ENCODE measurements at regions not wholly inside any gene's neighbourhood (a gene's known extent, or its start where the extent isn't known, plus 50 kb on each side); places are given as distances from the start of the nearest gene placed in this dataset.

DNA sequence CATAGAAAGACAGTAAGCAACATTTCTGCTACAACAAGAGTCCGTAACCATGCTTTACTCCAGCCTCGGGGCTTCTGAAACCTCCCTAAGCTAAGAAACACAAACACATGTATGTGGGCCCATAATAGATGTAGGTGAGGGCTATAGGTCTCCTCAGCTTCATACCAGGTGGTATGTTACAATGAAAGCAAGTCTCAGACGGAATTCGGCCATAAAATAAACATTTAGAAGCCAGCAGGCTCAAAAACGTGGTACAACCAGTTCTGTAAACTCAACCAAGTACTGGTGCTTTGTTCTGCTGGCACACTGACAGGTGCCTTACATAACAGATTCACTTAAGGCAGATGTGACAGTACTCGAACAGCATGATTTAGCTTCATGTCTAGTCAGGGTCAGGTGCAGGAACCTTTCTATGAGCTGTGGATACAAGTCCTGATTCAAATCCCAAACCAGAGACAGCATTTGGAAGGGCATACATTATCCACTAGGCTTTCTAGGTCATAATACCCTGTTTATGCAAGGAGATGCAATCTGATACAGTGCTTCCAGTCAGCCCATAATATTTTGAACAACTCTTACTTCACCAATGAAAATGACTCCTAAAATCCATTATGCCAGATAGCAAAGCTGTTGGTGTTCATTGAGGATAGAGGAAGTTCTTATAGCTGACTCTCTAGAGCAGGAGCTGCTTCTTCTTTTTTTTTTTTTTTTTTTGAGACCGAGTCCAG is 113.8 kb upstream of the ENPP6 start:
- ChIA-PET RAD21 (ENCODE audit: unreplicated experiment) (interaction anchor here (1.0 to 16.2 kb wide), 10 partner anchors 11 to 205 kb away, joined by 3 to 419 read pairs (median 40); no protein-coding TSS in a partner anchor), POLR2A (interaction anchor here (0.9 to 19.0 kb wide), 8 partner anchors 16 to 89 kb away, joined by 4 to 445 read pairs (median 12); no protein-coding TSS in a partner anchor), CTCF (interaction anchor here (0.7 to 8.3 kb wide), 11 partner anchors 10 to 162 kb away, joined by 3 to 166 read pairs (median 5); no protein-coding TSS in a partner anchor), SMC1A (ENCODE audit: uncharacterized antibody, unreplicated experiment) (interaction anchor here (0.6 to 10.7 kb wide), 14 partner anchors 15 to 369 kb away, joined by 3 to 411 read pairs (median 8); no protein-coding TSS in a partner anchor)
- DNase-seq (ENCODE audit: low read depth, low spot score): no peak
- Histone ChIP-seq H3K4me2 (ENCODE audit: control insufficient read depth, insufficient read depth) (no peak overlapping the region), H3K9me3 (replicated peaks; ENCODE audit: control insufficient read depth, insufficient read depth, low read length) (no peaks in the 10 kb centered on the region; the same call in 1 of the 3 replicates), H3K27ac (ENCODE audit: control insufficient read depth, insufficient read depth) (peak overlapping the region; percentile 24), H3K36me3 (ENCODE audit: control insufficient read depth in 2 of 2, insufficient read depth in 2 of 2, low read length in 1 of 2) (no peaks in the 10 kb centered on the region; a peak in 2 of 4 replicates), H3K79me2 (ENCODE audit: control insufficient read depth, insufficient read depth, low read length) (peaks cover 4% of the 10 kb centered on the region), H3K4me1 (ENCODE audit: control insufficient read depth, insufficient read depth, low read length) (peaks cover 44% of the 10 kb centered on the region), H3K4me3 (no peak overlapping the region), H4K20me1 (ENCODE audit: control insufficient read depth, insufficient read depth) (no peaks in the 10 kb centered on the region), H3K27me3 (replicated peaks in 1 of 2; ENCODE audit: control insufficient read depth in 2 of 2, insufficient read depth in 2 of 2, low read length in 1 of 2) (no peaks in the 10 kb centered on the region), H3K9ac (ENCODE audit: control insufficient read depth, insufficient read depth, low read length) (no peak overlapping the region), H2AFZ (ENCODE audit: control insufficient read depth, low read depth, low read length) (no peak overlapping the region)
- no peak for FAIRE-seq
- TF ChIP-seq YBX1 (IDR thresholded peaks at IDR 0.05): no peak
- TF ChIP-seq ASH2L (IDR thresholded peaks at IDR 0.05; ENCODE audit: borderline replicate concordance, low read depth): no peak
- TF ChIP-seq, protein P1, sequence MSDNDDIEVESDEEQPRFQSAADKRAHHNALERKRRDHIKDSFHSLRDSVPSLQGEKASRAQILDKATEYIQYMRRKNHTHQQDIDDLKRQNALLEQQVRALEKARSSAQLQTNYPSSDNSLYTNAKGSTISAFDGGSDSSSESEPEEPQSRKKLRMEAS (IDR thresholded peaks at IDR 0.05; ENCODE audit: low read depth, low read length): no peak
- TF ChIP-seq FOXM1 (IDR thresholded peaks at IDR 0.05; ENCODE audit: low read depth, low read length): no peak
- TF ChIP-seq GABPA (IDR thresholded peaks at IDR 0.05; ENCODE audit: low read depth): no peak
- no peak for TF ChIP-seq ZNF274 (IDR thresholded peaks at IDR 0.05; ENCODE audit: insufficient read depth, insufficient read length)
- no peak for ATAC-seq
- no TSS peak for BruUV-seq (replicated peaks)
- 85% methylated on average over 6 of the region's 7 CpGs for WGBS (ENCODE audit: insufficient coverage, insufficient replicate concordance, low lambda C conversion rate, missing lambda C conversion rate)
- intact Hi-C loops (cut with micrococcal nuclease; ENCODE audit: unreplicated experiment): loop anchor here (5.0 kb wide), 1 partner anchor 206 kb away; no protein-coding TSS in a partner anchor
- in situ Hi-C loops (cut with MboI): no loop called here
